Stimulated activated CD8-positive, alpha-beta memory T cell treated with anti-CD3 and anti-CD28 coated beads, Interleukin-15, amount 100 ng/mL, for 48 hours (primary cell): ENCODE measurements at regions not wholly inside any gene's neighbourhood (a gene's known extent, or its start where the extent isn't known, plus 50 kb on each side); places are given as distances from the start of the nearest gene placed in this dataset.
"Not testable (repeated sequence)": the region's sequence is repeated elsewhere in the genome, so short reads cannot be mapped to it uniquely, and the experiment has no call there.

Experiments
- DNase-seq, 2 donors: peaks; one replicate each; pipeline ENCODE4 v3.0.0-alpha.2; 2020; ENCODE audit warnings: low read depth in 2 of 2

- DNase-seq, result no peak
Observed at GRCh38 chr4:138501614-138502013, 259.5 kb upstream of the SLC7A11 start.

DNA sequence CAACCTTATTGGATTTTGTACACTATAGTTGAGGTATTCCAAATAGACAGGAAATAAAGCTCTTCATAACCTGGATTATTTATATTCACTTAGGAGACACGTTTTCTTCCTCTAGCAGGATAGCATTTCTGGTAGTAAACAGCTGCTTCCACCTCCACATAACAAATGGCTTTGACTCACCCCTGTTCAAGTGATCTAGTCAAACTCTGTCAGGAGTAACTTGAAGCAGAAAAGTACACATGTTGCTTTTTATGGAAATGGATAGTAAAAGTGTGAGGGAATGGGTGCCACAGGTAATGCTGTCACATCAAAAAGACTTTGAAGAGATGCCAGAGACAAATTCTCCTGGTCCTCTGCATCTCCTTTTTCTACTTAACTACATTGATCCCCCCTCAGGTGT is 258.7 kb upstream of the SLC7A11 start:
- DNase-seq, result no peak

DNA sequence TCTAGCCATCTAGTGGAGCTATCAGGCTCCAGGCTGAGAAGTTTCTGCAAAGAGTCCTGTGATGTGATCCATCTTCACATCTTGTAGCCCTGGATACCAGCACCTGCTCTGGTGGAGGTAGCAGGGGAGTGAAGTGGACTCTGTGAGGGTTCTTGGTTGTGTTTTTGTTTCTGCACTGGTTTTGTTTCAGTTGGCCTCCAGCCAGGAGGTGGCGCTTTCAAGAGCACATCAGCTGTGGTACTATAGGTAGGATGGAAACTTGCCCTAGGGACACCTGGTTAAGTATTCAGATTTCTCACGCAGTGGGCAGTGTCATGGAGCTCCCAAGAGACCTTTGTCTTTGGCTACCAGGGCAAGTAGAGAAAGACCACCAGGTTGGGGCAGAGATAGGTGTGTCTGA is 257.5 kb upstream of the SLC7A11 start:
- no peak for DNase-seq

DNA sequence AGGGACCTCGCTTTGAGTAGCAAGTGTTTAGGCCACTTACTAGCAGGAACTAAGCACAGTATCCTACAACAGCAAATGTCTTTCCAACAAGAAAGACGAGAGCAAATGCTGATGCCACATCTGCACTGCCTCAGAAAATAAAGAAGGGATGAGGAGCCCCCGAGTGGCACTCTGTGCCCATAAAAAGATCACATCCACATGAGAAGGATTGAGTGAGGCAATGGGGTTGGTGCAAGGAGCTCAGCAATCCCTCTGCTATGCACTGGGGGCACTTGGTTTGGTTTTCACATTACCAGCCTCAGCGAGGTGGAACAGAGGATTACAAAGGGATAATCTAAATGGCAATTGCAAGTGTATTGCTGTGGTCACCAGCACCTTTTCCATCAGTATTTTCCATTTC is 252.8 kb upstream of the SLC7A11 start:
- DNase-seq, result no peak

GRCh38 chr4:138494116-138494515 is 252.0 kb upstream of the SLC7A11 start:
- no peak for DNase-seq

- DNase-seq, result no peak
Observed at GRCh38 chr4:138492176-138492575, 250.0 kb upstream of the SLC7A11 start.

DNA sequence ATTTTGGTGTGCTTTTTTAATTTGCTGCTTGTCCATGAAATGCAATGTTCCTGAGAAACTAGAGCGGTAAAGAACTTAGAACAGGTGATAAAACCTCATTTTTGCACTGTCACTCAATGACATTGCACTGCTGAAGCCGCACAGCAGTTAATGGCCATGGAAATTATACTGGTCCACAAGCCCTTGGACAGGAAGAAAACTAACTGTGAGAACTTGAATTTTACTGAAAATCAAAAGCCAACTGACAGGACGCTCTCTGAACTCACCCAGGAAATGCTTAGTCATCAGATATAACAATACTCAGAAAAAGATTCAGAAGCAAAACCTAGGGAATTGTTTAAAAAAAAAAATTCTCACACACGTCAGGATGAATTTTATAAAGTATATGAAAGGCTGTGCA is 246.4 kb upstream of the SLC7A11 start:
- DNase-seq, result no peak

GRCh38 chr4:138487670-138488069 is 245.5 kb upstream of the SLC7A11 start:
- DNase-seq, result no peak

GRCh38 chr4:138487230-138487629 is 245.1 kb upstream of the SLC7A11 start:
- no peak for DNase-seq

DNA sequence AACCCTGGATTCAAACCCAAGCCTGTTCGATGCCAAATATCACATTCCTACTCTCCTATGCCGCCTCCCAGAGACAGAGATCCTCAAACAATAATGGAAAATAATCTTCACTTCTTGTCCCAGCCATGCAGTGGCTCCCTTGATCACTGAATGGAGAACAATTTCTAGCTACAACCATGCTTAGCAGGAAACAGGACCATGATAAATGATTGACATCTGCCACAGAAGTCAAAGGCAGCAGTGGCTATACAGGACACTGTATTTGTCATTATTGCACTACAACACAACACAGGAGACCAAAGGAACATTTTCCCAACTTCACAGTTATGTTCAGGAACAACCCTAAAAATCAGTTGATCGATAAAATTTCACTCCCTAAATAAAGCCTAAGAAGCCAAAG is 243.3 kb upstream of the SLC7A11 start:
- no peak for DNase-seq

DNA sequence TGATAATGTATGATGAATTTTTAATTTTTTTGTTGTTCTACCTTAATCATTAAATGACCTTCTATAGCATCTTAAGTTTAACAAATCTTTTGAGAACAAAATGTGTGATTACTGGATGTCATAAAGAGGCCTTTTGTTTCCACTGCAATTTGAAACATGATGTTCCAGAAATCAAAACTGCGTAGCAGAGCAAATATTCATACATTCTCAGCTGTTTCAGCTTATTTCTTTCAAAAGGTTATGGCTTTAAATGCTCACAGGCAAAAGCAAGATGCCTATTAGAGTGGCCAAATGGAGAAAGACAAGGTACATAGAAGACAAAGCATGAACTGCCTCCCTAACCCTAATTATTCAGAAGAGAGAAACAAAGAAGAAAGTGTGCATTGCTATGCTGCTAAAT is 233.0 kb upstream of the SLC7A11 start:
- no peak for DNase-seq

- no peak for DNase-seq
Observed at GRCh38 chr4:138473339-138473738, 231.2 kb upstream of the SLC7A11 start.

DNA sequence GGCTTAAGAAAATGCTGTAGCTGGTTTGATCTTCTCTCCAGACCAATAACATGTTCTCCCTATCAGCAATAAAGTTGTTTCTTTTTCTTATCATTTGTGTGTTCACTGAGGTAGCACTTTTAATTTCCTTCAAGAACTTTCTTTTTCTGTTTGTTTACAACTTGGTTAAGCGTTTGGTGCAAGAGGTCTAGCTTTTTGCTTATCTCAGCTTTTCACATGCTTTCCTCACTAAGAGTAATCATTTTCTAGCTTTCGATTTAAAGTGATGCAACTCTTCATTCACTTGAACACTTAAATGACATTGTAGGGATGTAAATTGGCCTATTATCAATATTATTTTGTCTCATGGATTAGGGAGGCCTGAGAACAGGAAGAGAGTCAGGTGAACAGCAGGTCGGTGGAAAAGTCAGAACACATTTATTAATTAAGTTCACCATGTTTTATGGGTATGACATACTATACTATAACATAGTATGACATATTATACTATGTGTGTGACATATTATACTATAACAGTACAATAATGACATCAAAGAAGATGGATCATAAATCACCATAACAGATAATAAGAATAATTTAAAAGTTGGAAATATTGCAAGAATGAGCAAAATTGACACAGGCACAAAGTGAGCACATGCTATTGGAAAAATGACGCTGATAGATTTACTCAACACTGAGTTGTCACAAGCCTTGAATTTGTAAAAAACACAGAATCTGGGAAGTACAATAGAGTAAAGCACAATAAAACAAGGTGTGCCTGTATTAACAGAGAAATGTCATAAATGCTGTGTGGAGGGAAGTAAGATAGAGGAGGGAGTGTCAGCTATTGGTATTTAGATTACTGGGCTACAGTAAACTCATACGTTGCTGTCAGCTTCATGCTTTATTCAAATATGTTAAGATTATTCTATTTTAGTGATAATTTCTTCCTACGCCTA is 218.6 kb upstream of the SLC7A11 start:
- DNase-seq, result no peak

- DNase-seq, result no peak
Observed at GRCh38 chr4:138458751-138459150, 216.6 kb upstream of the SLC7A11 start.

DNA sequence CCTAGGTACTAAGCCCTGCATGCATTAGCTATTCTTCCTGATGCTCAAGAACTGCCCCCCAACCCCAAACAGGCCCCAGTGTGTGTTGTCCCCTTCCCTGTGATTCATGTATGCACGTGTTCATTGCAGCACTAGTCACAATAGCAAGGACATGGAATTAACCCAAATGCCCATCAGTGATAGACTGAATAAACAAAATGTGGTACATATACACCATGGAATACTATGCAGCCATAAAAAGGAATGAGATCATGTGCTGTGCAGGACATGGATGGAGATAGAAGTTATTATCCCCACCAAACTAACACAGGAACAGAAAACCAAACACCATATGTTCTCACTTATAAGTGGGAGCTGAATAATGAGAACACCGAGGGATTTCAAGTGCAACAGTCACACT is 214.2 kb upstream of the SLC7A11 start:
- DNase-seq, result not testable (repeated sequence)

- DNase-seq, result no peak
Observed at GRCh38 chr4:138455097-138455496, 212.9 kb upstream of the SLC7A11 start.

GRCh38 chr4:138452826-138453225 is 210.7 kb upstream of the SLC7A11 start:
- no peak for DNase-seq

GRCh38 chr4:138451276-138451663 is 209.1 kb upstream of the SLC7A11 start:
- no peak for DNase-seq

DNA sequence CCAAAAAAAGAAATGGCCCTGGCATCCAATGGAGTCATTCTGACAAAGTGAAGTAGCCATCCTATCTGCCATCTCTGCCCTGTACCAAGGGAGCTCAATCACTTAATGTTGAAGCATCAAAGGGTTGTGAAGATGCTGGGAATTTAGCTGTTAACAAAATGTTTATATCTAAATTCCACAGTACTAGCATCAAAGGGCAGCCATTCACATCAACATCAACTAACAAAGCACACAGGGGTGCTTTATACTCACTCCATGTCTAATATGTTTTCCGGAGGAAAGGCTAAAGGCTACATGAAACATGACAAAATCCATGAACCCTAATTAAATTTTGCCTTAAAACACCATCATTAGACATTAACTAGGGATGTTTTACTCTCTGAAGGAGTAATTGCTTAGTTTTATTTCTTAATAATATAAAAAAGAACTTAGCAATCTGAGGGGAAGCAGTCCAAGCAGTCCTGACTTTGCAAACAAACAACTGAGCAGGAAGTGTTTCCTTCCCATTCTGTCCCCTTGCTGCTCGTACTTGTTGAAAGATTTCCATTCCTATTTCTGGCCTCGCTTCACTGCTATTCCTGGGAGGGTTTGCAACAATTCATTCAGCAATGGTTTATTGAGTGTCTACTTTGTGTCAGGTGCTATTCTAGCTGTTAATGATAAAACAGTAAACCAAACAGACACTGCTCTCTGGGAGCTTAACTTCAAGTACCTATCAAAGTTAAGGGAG is 208.6 kb upstream of the SLC7A11 start:
- DNase-seq, result no peak

DNA sequence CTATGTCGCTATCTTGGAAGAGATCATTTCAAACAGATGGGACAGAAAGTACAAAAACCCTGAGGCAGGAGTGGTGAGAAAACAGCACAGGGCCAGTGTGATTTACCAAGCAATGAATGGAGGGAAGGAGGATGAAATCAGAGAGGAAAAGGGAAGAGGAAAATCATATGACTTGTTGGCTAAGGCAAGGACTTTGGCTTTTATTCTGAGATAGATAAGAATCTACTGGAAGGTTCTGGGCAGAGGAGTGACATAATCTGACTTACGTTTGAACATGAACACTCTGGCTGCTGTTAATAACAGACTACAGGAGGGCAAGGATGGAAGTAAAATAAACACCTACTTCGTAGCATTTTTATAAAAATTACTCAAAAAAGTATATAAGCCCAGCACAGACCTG is 207.8 kb upstream of the SLC7A11 start:
- no peak for DNase-seq

DNA sequence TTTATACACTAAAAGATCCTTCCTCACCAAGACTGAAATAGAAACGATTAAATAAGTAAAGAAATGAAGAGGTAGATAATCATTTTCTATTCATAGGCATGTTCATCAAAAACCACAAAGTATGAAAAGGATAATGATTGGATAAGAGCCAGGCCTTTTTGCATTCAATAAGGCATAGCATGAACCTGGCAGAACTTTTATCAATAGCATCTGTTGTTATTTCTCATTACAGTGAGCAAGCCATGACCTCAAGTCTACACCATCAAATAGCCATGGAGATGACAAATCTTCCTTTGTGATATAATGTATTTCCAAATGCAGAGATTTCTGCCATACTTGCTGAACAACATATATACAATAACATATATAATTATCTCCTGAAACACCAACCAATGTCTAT is 206.0 kb upstream of the SLC7A11 start:
- DNase-seq, result no peak

GRCh38 chr4:138446456-138446855 is 204.3 kb upstream of the SLC7A11 start:
- no peak for DNase-seq

GRCh38 chr4:138445098-138445497 is 202.9 kb upstream of the SLC7A11 start:
- no peak for DNase-seq
